ENCODE measurements at regions not wholly inside any gene's neighbourhood (a gene's known extent, or its start where the extent isn't known, plus 50 kb on each side); places are given as distances from the start of the nearest gene placed in this dataset.

GRCh38 chr10:125238682-125239081 is 78.3 kb upstream of the CTBP2 start:
- TF ChIP-seq EZH2 (IDR thresholded peaks at IDR 0.05; ENCODE audit: borderline replicate concordance, low read depth, low read length, poor library complexity, severe bottlenecking), result no peak
- TF ChIP-seq, protein P1, sequence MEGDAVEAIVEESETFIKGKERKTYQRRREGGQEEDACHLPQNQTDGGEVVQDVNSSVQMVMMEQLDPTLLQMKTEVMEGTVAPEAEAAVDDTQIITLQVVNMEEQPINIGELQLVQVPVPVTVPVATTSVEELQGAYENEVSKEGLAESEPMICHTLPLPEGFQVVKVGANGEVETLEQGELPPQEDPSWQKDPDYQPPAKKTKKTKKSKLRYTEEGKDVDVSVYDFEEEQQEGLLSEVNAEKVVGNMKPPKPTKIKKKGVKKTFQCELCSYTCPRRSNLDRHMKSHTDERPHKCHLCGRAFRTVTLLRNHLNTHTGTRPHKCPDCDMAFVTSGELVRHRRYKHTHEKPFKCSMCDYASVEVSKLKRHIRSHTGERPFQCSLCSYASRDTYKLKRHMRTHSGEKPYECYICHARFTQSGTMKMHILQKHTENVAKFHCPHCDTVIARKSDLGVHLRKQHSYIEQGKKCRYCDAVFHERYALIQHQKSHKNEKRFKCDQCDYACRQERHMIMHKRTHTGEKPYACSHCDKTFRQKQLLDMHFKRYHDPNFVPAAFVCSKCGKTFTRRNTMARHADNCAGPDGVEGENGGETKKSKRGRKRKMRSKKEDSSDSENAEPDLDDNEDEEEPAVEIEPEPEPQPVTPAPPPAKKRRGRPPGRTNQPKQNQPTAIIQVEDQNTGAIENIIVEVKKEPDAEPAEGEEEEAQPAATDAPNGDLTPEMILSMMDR (conservative IDR thresholded peaks at IDR 0.05; ENCODE audit: low read depth, low read length), result no peak
